H1 (cell line): ENCODE measurements at regions not wholly inside any gene's neighbourhood (a gene's known extent, or its start where the extent isn't known, plus 50 kb on each side); places are given as distances from the start of the nearest gene placed in this dataset.

ENCODE experiments used
- BACH1 ChIP-seq: IDR thresholded peaks from 2 replicates; pipeline ENCODE4 v1.6.1; 2012; ENCODE audit warnings: low read length, improper control_type of control experiment
- CHD2 ChIP-seq: IDR thresholded peaks from 2 replicates; pipeline ENCODE4 v1.6.1; 2012; ENCODE audit warnings: low read length, improper control_type of control experiment
- POU5F1 ChIP-seq: IDR thresholded peaks from 2 replicates; pipeline ENCODE4 v1.6.1; 2011; ENCODE audit warnings: low read depth, mild to moderate bottlenecking, low read length, moderate library complexity
- RXRA ChIP-seq: IDR thresholded peaks from 2 replicates; pipeline ENCODE4 v1.6.1; 2011; ENCODE audit warnings: low read depth, mild to moderate bottlenecking, low read length, moderate library complexity; ENCODE audit not compliant: insufficient read depth

DNA sequence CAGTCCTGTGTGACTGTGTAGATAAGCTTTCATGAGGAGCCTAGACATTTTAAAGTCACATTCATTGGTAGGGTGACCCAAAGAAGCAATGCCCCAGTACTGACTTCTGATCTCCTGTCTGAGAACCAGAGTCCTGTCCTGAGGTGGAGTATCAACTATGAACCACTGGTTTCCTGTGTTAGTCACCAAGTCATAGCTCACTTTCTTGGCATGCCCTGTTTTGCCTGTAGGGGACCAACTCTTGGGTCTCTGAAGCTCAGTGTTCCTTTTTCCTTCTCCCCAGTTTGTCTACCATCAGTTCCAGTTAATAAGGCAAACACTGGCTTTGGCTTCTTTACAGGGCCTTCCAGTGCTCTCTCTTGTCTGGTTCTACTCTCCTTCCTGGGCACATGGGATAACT lies 97.4 kb downstream of the C12orf75 start (continued):
- no peak for TF ChIP-seq BACH1
- TF ChIP-seq CHD2, result no peak
- TF ChIP-seq RXRA, result no peak
- no peak for TF ChIP-seq POU5F1
- TF ChIP-seq, all 59 proteins: peak for 2
